Neural cell (in vitro differentiated cells): ENCODE measurements at regions not wholly inside any gene's neighbourhood (a gene's known extent, or its start where the extent isn't known, plus 50 kb on each side); places are given as distances from the start of the nearest gene placed in this dataset.
"Not testable (repeated sequence)": the region's sequence is repeated elsewhere in the genome, so short reads cannot be mapped to it uniquely, and the experiment has no call there.

Experiments
- H2AFZ ChIP-seq: fragments of 200-600, 300-800 bp; sonication (generic), shearing (Covaris generic); 2 replicates; pipeline ENCODE4 v1.6.0; 2014; ENCODE audit warnings: low read depth, mild to moderate bottlenecking, antibody characterized with exemption, low read length, moderate library complexity
- H3F3A ChIP-seq: fragments of 200-600 bp; shearing (Covaris generic); 2 replicates; pipeline ENCODE4 v1.6.1; 2016; ENCODE audit warnings: mild to moderate bottlenecking, moderate library complexity, mixed read lengths, antibody characterized with exemption, low read length; ENCODE audit not compliant: insufficient read depth, poor library complexity, severe bottlenecking
- H3K27ac ChIP-seq: fragments of 200-600, 300-800 bp; sonication (generic), shearing (Covaris generic); 2 replicates; pipeline ENCODE4 v1.5.1; 2014; ENCODE audit warnings: mild to moderate bottlenecking, low read length, moderate library complexity
- H3K27me3 ChIP-seq: fragments of 300-800, 200-600 bp; sonication (generic), shearing (Covaris generic); 2 replicates; pipeline ENCODE4 v1.6.0; 2014; ENCODE audit warnings: mild to moderate bottlenecking, low read depth, low read length, moderate library complexity; ENCODE audit not compliant: insufficient read depth
- H3K36me3 ChIP-seq: fragments of 300-800, 200-600 bp; sonication (generic), shearing (Covaris generic); 2 replicates; pipeline ENCODE4 v1.5.1; 2014; ENCODE audit warnings: mild to moderate bottlenecking, antibody characterized with exemption, low read length, moderate library complexity; ENCODE audit not compliant: insufficient read depth
- H3K4me2 ChIP-seq: fragments of 300-800, 200-600 bp; sonication (generic), shearing (Covaris generic); 2 replicates; pipeline ENCODE4 v1.6.0; 2014; ENCODE audit warnings: mild to moderate bottlenecking, low read length
- H3K4me3 ChIP-seq: fragments of 300-800, 200-600 bp; sonication (generic), shearing (Covaris generic); 2 replicates; pipeline ENCODE4 v1.5.1; 2014; ENCODE audit warnings: mild to moderate bottlenecking, low read length, moderate library complexity
- H3K79me2 ChIP-seq: fragments of 200-600 bp; shearing (Covaris generic); replicated peaks from 2 replicates; pipeline ENCODE4 v1.6.0; 2014; ENCODE audit warnings: mild to moderate bottlenecking, low read length, moderate library complexity; ENCODE audit not compliant: insufficient read depth
- H3K9ac ChIP-seq: fragments of 300-800, 200-600 bp; sonication (generic), shearing (Covaris generic); 2 replicates; pipeline ENCODE4 v1.6.1; 2016; ENCODE audit warnings: mild to moderate bottlenecking, low read length, mixed read lengths
- H3K9me2 ChIP-seq: fragments of 200-600 bp; shearing (Covaris generic); 2 replicates; pipeline ENCODE4 v1.6.1; 2016; ENCODE audit warnings: mild to moderate bottlenecking, low read length, mixed read lengths; ENCODE audit not compliant: insufficient read depth
- H3K9me3 ChIP-seq: fragments of 200-600, 300-800 bp; sonication (generic), shearing (Covaris generic); 2 replicates; pipeline ENCODE4 v1.6.1; 2016; ENCODE audit warnings: mild to moderate bottlenecking, mixed run types, low read length, moderate library complexity, mixed read lengths
- H4K20me1 ChIP-seq: fragments of 200-600 bp; shearing (Covaris generic); 2 replicates; pipeline ENCODE4 v1.6.1; 2016; ENCODE audit warnings: mild to moderate bottlenecking, mixed run types; ENCODE audit not compliant: insufficient read depth
- EP300 ChIP-seq: fragments of 450-650 bp; conservative IDR thresholded peaks from 2 replicates; pipeline ENCODE4 v1.6.1; 2014; ENCODE audit warnings: antibody characterized with exemption, mild to moderate bottlenecking, moderate library complexity; ENCODE audit not compliant: poor library complexity, severe bottlenecking
- EZH2 ChIP-seq: fragments of 200-600, 300-800 bp; shearing (Covaris generic), sonication (generic); IDR thresholded peaks from 2 replicates; pipeline ENCODE4 v1.6.1; 2014; ENCODE audit warnings: antibody characterized with exemption, low read length, borderline replicate concordance, mild to moderate bottlenecking; ENCODE audit not compliant: insufficient read depth, poor library complexity, severe bottlenecking
- MXI1 ChIP-seq: fragments of 450-650 bp; conservative IDR thresholded peaks from 2 replicates; pipeline ENCODE4 v1.6.1; 2014; ENCODE audit warnings: antibody characterized with exemption, mild to moderate bottlenecking; ENCODE audit not compliant: poor library complexity, severe bottlenecking
- POLR2AphosphoS5 ChIP-seq: IDR thresholded peaks from 2 replicates; pipeline ENCODE4 v1.6.1; 2012
- RAD21 ChIP-seq: fragments of 450-650 bp; conservative IDR thresholded peaks from 2 replicates; pipeline ENCODE4 v1.6.1; 2014; ENCODE audit warnings: antibody characterized with exemption, mild to moderate bottlenecking, moderate library complexity
- SMC3 ChIP-seq: fragments of 450-650 bp; conservative IDR thresholded peaks from 2 replicates; pipeline ENCODE4 v1.6.1; 2014; ENCODE audit warnings: antibody characterized with exemption, mild to moderate bottlenecking, moderate library complexity; ENCODE audit not compliant: poor library complexity
- TAF1 ChIP-seq: IDR thresholded peaks from 2 replicates; pipeline ENCODE4 v1.6.1; 2012; ENCODE audit warnings: low read depth
- TF ChIP-seq, protein P1 (sequence below): IDR thresholded peaks from 2 replicates; pipeline ENCODE4 v1.6.1; 2012; ENCODE audit warnings: borderline replicate concordance
- TF ChIP-seq, protein P2 (sequence below): fragments of 450-650 bp; IDR thresholded peaks from 2 replicates; pipeline ENCODE4 v1.5.1; 2014; ENCODE audit warnings: antibody characterized with exemption, mild to moderate bottlenecking, moderate library complexity; ENCODE audit not compliant: poor library complexity, severe bottlenecking

DNA sequence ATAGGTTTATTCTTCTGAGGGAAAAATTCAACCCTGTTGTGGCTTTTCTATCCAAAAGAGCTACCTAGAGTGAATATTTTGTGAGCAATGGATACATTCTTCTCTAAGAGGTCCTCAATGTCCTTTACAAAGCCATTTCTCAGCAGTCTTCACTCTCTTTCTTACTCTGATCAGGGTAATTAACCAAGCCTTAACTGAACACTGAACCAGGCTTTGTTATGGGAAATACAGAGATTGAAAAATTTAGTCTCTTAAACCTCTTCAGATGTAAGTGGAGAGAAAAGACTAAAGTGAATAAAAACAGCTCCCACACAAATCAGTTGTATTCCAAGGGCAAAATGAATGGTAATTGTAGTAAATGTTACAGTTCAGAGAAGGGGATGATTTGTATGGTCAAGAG lies 64.0 kb upstream of the XIST start:
- no peak for TF ChIP-seq EZH2
- TF ChIP-seq RAD21, result no peak
- no peak for TF ChIP-seq SMC3
- no peak for TF ChIP-seq EP300
- TF ChIP-seq, protein P1, sequence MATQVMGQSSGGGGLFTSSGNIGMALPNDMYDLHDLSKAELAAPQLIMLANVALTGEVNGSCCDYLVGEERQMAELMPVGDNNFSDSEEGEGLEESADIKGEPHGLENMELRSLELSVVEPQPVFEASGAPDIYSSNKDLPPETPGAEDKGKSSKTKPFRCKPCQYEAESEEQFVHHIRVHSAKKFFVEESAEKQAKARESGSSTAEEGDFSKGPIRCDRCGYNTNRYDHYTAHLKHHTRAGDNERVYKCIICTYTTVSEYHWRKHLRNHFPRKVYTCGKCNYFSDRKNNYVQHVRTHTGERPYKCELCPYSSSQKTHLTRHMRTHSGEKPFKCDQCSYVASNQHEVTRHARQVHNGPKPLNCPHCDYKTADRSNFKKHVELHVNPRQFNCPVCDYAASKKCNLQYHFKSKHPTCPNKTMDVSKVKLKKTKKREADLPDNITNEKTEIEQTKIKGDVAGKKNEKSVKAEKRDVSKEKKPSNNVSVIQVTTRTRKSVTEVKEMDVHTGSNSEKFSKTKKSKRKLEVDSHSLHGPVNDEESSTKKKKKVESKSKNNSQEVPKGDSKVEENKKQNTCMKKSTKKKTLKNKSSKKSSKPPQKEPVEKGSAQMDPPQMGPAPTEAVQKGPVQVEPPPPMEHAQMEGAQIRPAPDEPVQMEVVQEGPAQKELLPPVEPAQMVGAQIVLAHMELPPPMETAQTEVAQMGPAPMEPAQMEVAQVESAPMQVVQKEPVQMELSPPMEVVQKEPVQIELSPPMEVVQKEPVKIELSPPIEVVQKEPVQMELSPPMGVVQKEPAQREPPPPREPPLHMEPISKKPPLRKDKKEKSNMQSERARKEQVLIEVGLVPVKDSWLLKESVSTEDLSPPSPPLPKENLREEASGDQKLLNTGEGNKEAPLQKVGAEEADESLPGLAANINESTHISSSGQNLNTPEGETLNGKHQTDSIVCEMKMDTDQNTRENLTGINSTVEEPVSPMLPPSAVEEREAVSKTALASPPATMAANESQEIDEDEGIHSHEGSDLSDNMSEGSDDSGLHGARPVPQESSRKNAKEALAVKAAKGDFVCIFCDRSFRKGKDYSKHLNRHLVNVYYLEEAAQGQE, result no peak
- no peak for TF ChIP-seq TAF1
- TF ChIP-seq POLR2AphosphoS5, result no peak
- no peak for TF ChIP-seq MXI1
- TF ChIP-seq, protein P2, sequence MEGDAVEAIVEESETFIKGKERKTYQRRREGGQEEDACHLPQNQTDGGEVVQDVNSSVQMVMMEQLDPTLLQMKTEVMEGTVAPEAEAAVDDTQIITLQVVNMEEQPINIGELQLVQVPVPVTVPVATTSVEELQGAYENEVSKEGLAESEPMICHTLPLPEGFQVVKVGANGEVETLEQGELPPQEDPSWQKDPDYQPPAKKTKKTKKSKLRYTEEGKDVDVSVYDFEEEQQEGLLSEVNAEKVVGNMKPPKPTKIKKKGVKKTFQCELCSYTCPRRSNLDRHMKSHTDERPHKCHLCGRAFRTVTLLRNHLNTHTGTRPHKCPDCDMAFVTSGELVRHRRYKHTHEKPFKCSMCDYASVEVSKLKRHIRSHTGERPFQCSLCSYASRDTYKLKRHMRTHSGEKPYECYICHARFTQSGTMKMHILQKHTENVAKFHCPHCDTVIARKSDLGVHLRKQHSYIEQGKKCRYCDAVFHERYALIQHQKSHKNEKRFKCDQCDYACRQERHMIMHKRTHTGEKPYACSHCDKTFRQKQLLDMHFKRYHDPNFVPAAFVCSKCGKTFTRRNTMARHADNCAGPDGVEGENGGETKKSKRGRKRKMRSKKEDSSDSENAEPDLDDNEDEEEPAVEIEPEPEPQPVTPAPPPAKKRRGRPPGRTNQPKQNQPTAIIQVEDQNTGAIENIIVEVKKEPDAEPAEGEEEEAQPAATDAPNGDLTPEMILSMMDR, result no peak
- Histone ChIP-seq H3K9me2 (no peaks in the 10 kb centered on the region), H3K4me3 (no peak overlapping the region), H4K20me1 (no peaks in the 10 kb centered on the region), H3K9ac (no peak overlapping the region), H3K9me3 (no peaks in the 10 kb centered on the region), H3K4me2 (no peak overlapping the region), H3K79me2 (no peaks in the 10 kb centered on the region), H3F3A (no peaks in the 10 kb centered on the region), H3K27me3 (no peaks in the 10 kb centered on the region), H3K27ac (no peak overlapping the region), H3K36me3 (no peaks in the 10 kb centered on the region), H2AFZ (no peak overlapping the region)

DNA sequence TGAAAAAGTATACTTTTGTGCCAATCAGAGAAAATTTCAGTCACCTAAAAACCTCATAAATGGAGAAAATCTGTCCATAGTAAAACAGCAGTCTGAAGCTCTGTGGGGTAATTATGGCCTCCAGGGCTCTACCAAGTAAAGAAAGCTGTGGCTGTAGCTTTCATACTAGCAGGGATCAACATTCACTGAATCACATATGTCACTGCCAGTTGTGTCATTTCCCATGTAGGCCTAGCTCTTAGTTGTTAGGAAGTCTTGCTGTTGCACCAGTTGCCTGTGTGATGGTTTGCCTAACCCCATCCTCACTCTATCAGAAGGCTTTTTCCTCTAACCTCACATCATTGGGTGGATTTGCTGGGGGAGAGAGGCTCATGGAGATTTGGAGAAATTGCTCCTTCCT lies 62.3 kb upstream of the XIST start:
- H2AFZ ChIP-seq, H3K4me2 ChIP-seq, H3K36me3 ChIP-seq, H3K4me3 ChIP-seq, H3K9me2 ChIP-seq, H3K27ac ChIP-seq, H3K27me3 ChIP-seq, H4K20me1 ChIP-seq, H3F3A ChIP-seq, H3K79me2 ChIP-seq, H3K9ac ChIP-seq, H3K9me3 ChIP-seq: not testable (repeated sequence)

DNA sequence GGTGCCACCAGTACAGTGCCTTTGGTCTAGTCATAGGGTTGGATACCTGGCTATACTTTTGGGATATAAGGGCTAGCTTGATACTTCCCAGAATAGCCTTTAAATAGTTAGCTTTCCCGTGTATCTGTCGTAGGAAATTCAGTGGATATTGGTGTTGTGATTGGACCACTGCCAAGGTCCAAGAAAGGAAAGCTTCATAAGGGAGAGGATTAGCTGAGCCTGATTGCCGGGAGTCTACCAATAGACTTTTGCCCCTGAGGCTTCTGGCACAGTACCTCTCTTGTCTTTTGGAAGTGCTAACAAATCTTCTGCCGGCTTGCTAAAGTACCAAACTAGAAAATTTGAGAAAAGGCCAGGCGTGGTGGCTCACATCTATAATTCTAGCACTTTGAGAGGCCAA lies 61.1 kb upstream of the XIST start:
- no peak overlapping the region for H3K4me2 ChIP-seq
- no peaks in the 10 kb centered on the region for H3K79me2 ChIP-seq
- H3K4me3 ChIP-seq, result no peak overlapping the region
- H3F3A ChIP-seq, result no peaks in the 10 kb centered on the region
- no peaks in the 10 kb centered on the region for H3K27me3 ChIP-seq
- TF ChIP-seq SMC3 (no peak), MXI1 (no peak), POLR2AphosphoS5 (no peak), RAD21 (no peak), TAF1 (no peak), EP300 (no peak), EZH2 (no peak)
- TF ChIP-seq, protein P1, result no peak
- TF ChIP-seq, protein P2, result no peak
- H3K36me3 ChIP-seq, result no peaks in the 10 kb centered on the region
- no peak overlapping the region for H3K9ac ChIP-seq
- no peaks in the 10 kb centered on the region for H3K9me2 ChIP-seq
- no peak overlapping the region for H3K27ac ChIP-seq
- H4K20me1 ChIP-seq, result no peaks in the 10 kb centered on the region
- no peaks in the 10 kb centered on the region for H3K9me3 ChIP-seq
- H2AFZ ChIP-seq, result no peak overlapping the region
